Kidney (tissue), 13 donors: ENCODE measurements at regions not wholly inside any gene's neighbourhood (a gene's known extent, or its start where the extent isn't known, plus 50 kb on each side); places are given as distances from the start of the nearest gene placed in this dataset.

Experiments used
- DNase-seq, 5 donors: peaks; one replicate each; pipeline ENCODE4 v3.0.0-alpha.2; 2013 to 2020
- FAIRE-seq: peaks from 2 replicates; lab custom pipeline; 2012; peaks lifted over from hg19 to GRCh38; lab: Jason Lieb, UNC
- H3K27ac ChIP-seq, 2 donors: one replicate each; pipeline ENCODE4 v1.7.0; 2013; ENCODE audit warnings: low read depth in 2 of 2, low read length in 2 of 2, inconsistent platforms in 1 of 2
- H3K27me3 ChIP-seq: one replicate; pipeline ENCODE4 v1.7.1; 2013; ENCODE audit warnings: low read length, inconsistent platforms; ENCODE audit not compliant: control insufficient read depth, insufficient read depth
- H3K36me3 ChIP-seq, 3 donors: one replicate each; pipeline versions ENCODE4 v1.7.0 to v1.7.1; 2013; ENCODE audit warnings: low read length in 3 of 3, control low read depth in 1 of 3, inconsistent platforms in 1 of 3; ENCODE audit not compliant: insufficient read depth in 3 of 3, control insufficient read depth in 2 of 3
- H3K4me1 ChIP-seq, 3 donors: one replicate each; pipeline versions ENCODE4 v1.7.0 to v1.7.1; 2013; ENCODE audit warnings: low read length in 3 of 3, inconsistent platforms in 1 of 3, low read depth in 1 of 3; ENCODE audit not compliant: control insufficient read depth in 2 of 3, insufficient read depth in 2 of 3
- H3K4me3 ChIP-seq, 3 donors: one replicate each; pipeline versions ENCODE4 v1.7.0 to v1.8.1; 2013; ENCODE audit warnings: low read length in 3 of 3, control low read depth in 1 of 3, inconsistent platforms in 1 of 3
- H3K9ac ChIP-seq, 3 donors: one replicate each; pipeline versions ENCODE4 v1.7.0 to v1.7.1; 2013; ENCODE audit warnings: low read length in 3 of 3, control low read depth in 1 of 3, inconsistent platforms in 1 of 3
- H3K9me3 ChIP-seq, 3 donors: one replicate each; pipeline versions ENCODE4 v1.7.0 to v1.7.1; 2013; ENCODE audit warnings: low read length in 3 of 3, control low read depth in 1 of 3, inconsistent platforms in 1 of 3; ENCODE audit not compliant: control insufficient read depth in 2 of 3, insufficient read depth in 1 of 3
- CTCF ChIP-seq: IDR thresholded peaks from 3 replicates; pipeline ENCODE4 v1.5.1; 2012; ENCODE audit warnings: mild to moderate bottlenecking, moderate library complexity, borderline replicate concordance; ENCODE audit not compliant: insufficient read depth; ENCODE audit errors: extremely low read depth
- intact Hi-C: fragments of 100-400 bp; cut with DNase I; formaldehyde crosslinking; loops from one replicate; pipeline ENCODE4 v1.11.1; 2022
- donor health status: control.
- donor health status: control.
- donor health status: control.
- donor health status: control.
- donor health status: control.
- donor health status: DM: yes; HTN: yes; CAD: no.
- donor health status: Normal renal cell carcinoma (clear cell type).

- intact Hi-C loops: no loop called here
- FAIRE-seq: no peak
- no peak for DNase-seq
- no peak overlapping the region for H3K27ac ChIP-seq
- H3K4me1 ChIP-seq: no peaks in the 10 kb centered on the region
- H3K9me3 ChIP-seq: no peaks in the 10 kb centered on the region
- H3K9ac ChIP-seq: no peak overlapping the region
- no peaks in the 10 kb centered on the region for H3K36me3 ChIP-seq
- H3K4me3 ChIP-seq: no peak overlapping the region
- TF ChIP-seq CTCF: no peak
- no peaks in the 10 kb centered on the region for H3K27me3 ChIP-seq
Measured at GRCh38 chr3:65166531-65166930, 478.7 kb upstream of the ADAMTS9 start.

- intact Hi-C loops: no loop called here
- H3K36me3 ChIP-seq: no peaks in the 10 kb centered on the region
- no peaks in the 10 kb centered on the region for H3K27me3 ChIP-seq
- no peak overlapping the region for H3K9ac ChIP-seq
- no peak overlapping the region for H3K4me3 ChIP-seq
- FAIRE-seq (no peak), DNase-seq (no peak)
- no peak for TF ChIP-seq CTCF
- H3K4me1 ChIP-seq: no peaks in the 10 kb centered on the region
- no peak overlapping the region for H3K27ac ChIP-seq
- H3K9me3 ChIP-seq: no peaks in the 10 kb centered on the region
Measured at GRCh38 chr3:65158023-65158422, 470.2 kb upstream of the ADAMTS9 start.

GRCh38 chr3:65153850-65154512 is 466.2 kb upstream of the ADAMTS9 start:
- Histone ChIP-seq H3K4me1 (no peaks in the 10 kb centered on the region), H3K9ac (no peak overlapping the region), H3K4me3 (no peak overlapping the region), H3K9me3 (no peaks in the 10 kb centered on the region), H3K27ac (no peak overlapping the region), H3K36me3 (no peaks in the 10 kb centered on the region), H3K27me3 (no peaks in the 10 kb centered on the region)
- intact Hi-C loops: no loop called here
- TF ChIP-seq CTCF: no peak
- FAIRE-seq (no peak), DNase-seq (no peak)

GRCh38 chr3:65151666-65152065 is 463.9 kb upstream of the ADAMTS9 start:
- Histone ChIP-seq H3K27ac (no peak overlapping the region), H3K9me3 (no peaks in the 10 kb centered on the region), H3K9ac (no peak overlapping the region), H3K4me1 (no peaks in the 10 kb centered on the region), H3K36me3 (no peaks in the 10 kb centered on the region), H3K4me3 (no peak overlapping the region), H3K27me3 (no peaks in the 10 kb centered on the region)
- no peak for TF ChIP-seq CTCF
- intact Hi-C loops: no loop called here
- DNase-seq (no peak), FAIRE-seq (no peak)
